Mesenchymal stem cell (in vitro differentiated cells and primary cell): ENCODE measurements at regions not wholly inside any gene's neighbourhood (a gene's known extent, or its start where the extent isn't known, plus 50 kb on each side); places are given as distances from the start of the nearest gene placed in this dataset.
"Not testable (repeated sequence)": the region's sequence is repeated elsewhere in the genome, so short reads cannot be mapped to it uniquely, and the experiment has no call there.

Experiments
- DNase-seq: peaks from one replicate; pipeline ENCODE4 v3.0.0-alpha.2; 2013
- H2AFZ ChIP-seq: one replicate; pipeline ENCODE4 v1.6.1; 2013; ENCODE audit warnings: low read depth, mild to moderate bottlenecking, control low read depth, inconsistent platforms, low read length, moderate library complexity
- H2AK5ac ChIP-seq: 2 replicates; pipeline ENCODE4 v1.6.1; 2013; ENCODE audit warnings: low read length, moderate library complexity, mild to moderate bottlenecking, inconsistent platforms; ENCODE audit not compliant: severe bottlenecking
- H2BK120ac ChIP-seq: one replicate; pipeline ENCODE4 v1.6.1; 2013; ENCODE audit warnings: low read depth, mild to moderate bottlenecking, inconsistent platforms, low read length, moderate library complexity
- H2BK12ac ChIP-seq, 2 experiments: one replicate each; pipeline ENCODE4 v1.6.1; 2013; ENCODE audit warnings: inconsistent platforms in 2 of 2, low read length in 2 of 2, mild to moderate bottlenecking in 2 of 2, moderate library complexity in 2 of 2, control low read depth in 1 of 2
- H2BK15ac ChIP-seq: one replicate; pipeline ENCODE4 v1.6.1; 2013; ENCODE audit warnings: mild to moderate bottlenecking, low read depth, inconsistent platforms; ENCODE audit not compliant: poor library complexity, severe bottlenecking
- H2BK5ac ChIP-seq: 2 replicates; pipeline ENCODE4 v1.6.1; 2013; ENCODE audit warnings: low read depth, mild to moderate bottlenecking, low read length, control low read depth, inconsistent platforms; ENCODE audit not compliant: poor library complexity, severe bottlenecking
- H3K14ac ChIP-seq, 2 experiments: one replicate each; pipeline ENCODE4 v1.6.1; 2013; ENCODE audit warnings: inconsistent platforms in 2 of 2, low read length in 2 of 2, control low read depth in 1 of 2, mild to moderate bottlenecking in 1 of 2, moderate library complexity in 1 of 2
- H3K18ac ChIP-seq, 2 experiments: one replicate each; pipeline ENCODE4 v1.6.1; 2013; ENCODE audit warnings: inconsistent platforms in 2 of 2, low read length in 2 of 2, control low read depth in 1 of 2, low read depth in 1 of 2, mild to moderate bottlenecking in 1 of 2
- H3K23ac ChIP-seq, 2 experiments: one replicate each; pipeline ENCODE4 v1.6.1; 2013; ENCODE audit warnings: inconsistent platforms in 2 of 2, low read length in 2 of 2, mild to moderate bottlenecking in 2 of 2, moderate library complexity in 2 of 2, control low read depth in 1 of 2
- H3K27ac ChIP-seq: 2 replicates; pipeline ENCODE4 v1.5.1; 2013; ENCODE audit warnings: mild to moderate bottlenecking, moderate library complexity, low read length, control low read depth, inconsistent platforms; ENCODE audit not compliant: poor library complexity, severe bottlenecking
- H3K27me3 ChIP-seq, 2 experiments: 2 replicates each; pipeline versions ENCODE4 v1.6.1 to v1.7.0; 2013; ENCODE audit warnings: low read length in 2 of 2, mild to moderate bottlenecking in 2 of 2, moderate library complexity in 2 of 2, control low read depth in 1 of 2, inconsistent platforms in 1 of 2; ENCODE audit not compliant: control insufficient read depth in 1 of 2, insufficient read depth in 1 of 2
- H3K36me3 ChIP-seq, 2 experiments: 2 replicates each; pipeline versions ENCODE4 v1.6.1 to v1.7.0; 2013; ENCODE audit warnings: low read length in 2 of 2, control low read depth in 1 of 2, inconsistent platforms in 1 of 2, low read depth in 1 of 2, mild to moderate bottlenecking in 1 of 2; ENCODE audit not compliant: insufficient read depth in 2 of 2, control insufficient read depth in 1 of 2
- H3K4ac ChIP-seq, 2 experiments: one replicate each; pipeline ENCODE4 v1.6.1; 2013; ENCODE audit warnings: inconsistent platforms in 2 of 2, low read length in 2 of 2, mild to moderate bottlenecking in 2 of 2, moderate library complexity in 2 of 2, control low read depth in 1 of 2, low read depth in 1 of 2
- H3K4me1 ChIP-seq: 2 replicates; pipeline ENCODE4 v1.6.1; 2013; ENCODE audit warnings: low read depth, low read length, control low read depth; ENCODE audit not compliant: control insufficient read depth, insufficient read depth
- H3K4me2 ChIP-seq: 2 replicates; pipeline ENCODE4 v1.6.1; 2013; ENCODE audit warnings: low read length, mild to moderate bottlenecking, inconsistent platforms; ENCODE audit not compliant: poor library complexity, severe bottlenecking
- H3K4me3 ChIP-seq, 2 experiments: 2 replicates each; pipeline versions ENCODE4 v1.5.1 to v1.7.0; 2013; ENCODE audit warnings: low read length in 2 of 2, mild to moderate bottlenecking in 2 of 2, control low read depth in 1 of 2, low read depth in 1 of 2; ENCODE audit not compliant: insufficient read depth in 1 of 2
- H3K79me1 ChIP-seq: replicated peaks from 2 replicates; pipeline ENCODE4 v1.6.1; 2013; ENCODE audit warnings: mild to moderate bottlenecking, control low read depth, low read length, inconsistent platforms; ENCODE audit not compliant: poor library complexity, severe bottlenecking
- H3K9ac ChIP-seq: 2 replicates; pipeline ENCODE4 v1.7.0; 2013; ENCODE audit warnings: mild to moderate bottlenecking, low read length, moderate library complexity
- H3K9me3 ChIP-seq: 2 replicates; pipeline ENCODE4 v1.7.0; 2013; ENCODE audit warnings: mild to moderate bottlenecking, low read length; ENCODE audit not compliant: control insufficient read depth
- H4K8ac ChIP-seq: one replicate; pipeline ENCODE4 v1.6.1; 2013; ENCODE audit warnings: inconsistent platforms, mild to moderate bottlenecking, low read length, moderate library complexity
- H4K91ac ChIP-seq: one replicate; pipeline ENCODE4 v1.6.1; 2013; ENCODE audit warnings: mild to moderate bottlenecking, low read length, inconsistent platforms
- WGBS: methylation state at CpG from one replicate; pipeline ENCODE4 v1.1.7; 2013; ENCODE audit warnings: mixed read lengths; 5-methylcytosine and 5-hydroxymethylcytosine counted together

- H2AK5ac ChIP-seq, H3K4ac ChIP-seq, H3K23ac ChIP-seq, H3K18ac ChIP-seq, H3K4me1 ChIP-seq, H3K36me3 ChIP-seq, H2BK12ac ChIP-seq, H3K9me3 ChIP-seq, H2AFZ ChIP-seq, H3K79me1 ChIP-seq, H3K9ac ChIP-seq, H2BK120ac ChIP-seq, H4K8ac ChIP-seq, H2BK15ac ChIP-seq, H3K4me2 ChIP-seq, H3K27ac ChIP-seq, H3K14ac ChIP-seq, H3K4me3 ChIP-seq, DNase-seq, H2BK5ac ChIP-seq, H4K91ac ChIP-seq: not testable (repeated sequence)
- WGBS: 100% methylated on average over 1 of the region's 3 CpGs
- peaks cover 48 to 64% of the 10 kb centered on the region in 2 experiments for H3K27me3 ChIP-seq
These were observed 94.3 kb downstream of the KCNJ12 start for GRCh38 chr17:21470422-21470821.

GRCh38 chr17:21470861-21471260, 94.7 kb downstream of the KCNJ12 start:
- no peak overlapping the region for H3K9ac ChIP-seq
- H3K36me3 ChIP-seq: no peaks in the 10 kb centered on the region
- no peak overlapping the region for H3K14ac ChIP-seq
- H3K27ac ChIP-seq: no peak overlapping the region
- H3K4me1 ChIP-seq: no peaks in the 10 kb centered on the region
- H2BK5ac ChIP-seq: no peak overlapping the region
- no peak for DNase-seq
- H2BK12ac ChIP-seq: no peak overlapping the region
- no peak overlapping the region for H2AK5ac ChIP-seq
- H3K18ac ChIP-seq: no peak overlapping the region
- no peak overlapping the region for H4K91ac ChIP-seq
- H2AFZ ChIP-seq: no peak overlapping the region
- H4K8ac ChIP-seq: no peak overlapping the region
- H3K4me3 ChIP-seq: no peak overlapping the region
- no peak overlapping the region for H3K4ac ChIP-seq
- H3K23ac ChIP-seq: no peak overlapping the region
- no peak overlapping the region for H3K4me2 ChIP-seq
- no peak overlapping the region for H2BK120ac ChIP-seq
- H3K9me3 ChIP-seq: no peaks in the 10 kb centered on the region
- H2BK15ac ChIP-seq: no peak overlapping the region
- peaks cover 46 to 64% of the 10 kb centered on the region in 2 experiments for H3K27me3 ChIP-seq
- H3K79me1 ChIP-seq: no peaks in the 10 kb centered on the region
- 97% methylated on average over 1 of the region's 1 CpG for WGBS

GRCh38 chr17:21474815-21475214, 98.7 kb downstream of the KCNJ12 start:
- no peak overlapping the region for H3K4me2 ChIP-seq
- no peaks in the 10 kb centered on the region for H3K4me1 ChIP-seq
- H3K27ac ChIP-seq: no peak overlapping the region
- H3K14ac ChIP-seq: no peak overlapping the region
- H2AFZ ChIP-seq: no peak overlapping the region
- no peak overlapping the region for H3K9ac ChIP-seq
- H3K18ac ChIP-seq: no peak overlapping the region
- H2BK120ac ChIP-seq: no peak overlapping the region
- no peak overlapping the region for H3K4me3 ChIP-seq
- peaks cover 46 to 68% of the 10 kb centered on the region in 2 experiments for H3K27me3 ChIP-seq
- no peak overlapping the region for H3K4ac ChIP-seq
- H3K9me3 ChIP-seq: no peaks in the 10 kb centered on the region
- no peak overlapping the region for H2BK15ac ChIP-seq
- H2BK12ac ChIP-seq: no peak overlapping the region
- DNase-seq: no peak
- H4K8ac ChIP-seq: no peak overlapping the region
- no peak overlapping the region for H4K91ac ChIP-seq
- H3K23ac ChIP-seq: no peak overlapping the region
- H3K79me1 ChIP-seq: no peaks in the 10 kb centered on the region
- H2BK5ac ChIP-seq: no peak overlapping the region
- no peaks in the 10 kb centered on the region for H3K36me3 ChIP-seq
- H2AK5ac ChIP-seq: no peak overlapping the region
- 86% methylated on average over 5 of the region's 5 CpGs for WGBS

GRCh38 chr17:21475571-21475970, 99.4 kb downstream of the KCNJ12 start:
- peaks cover 50 to 74% of the 10 kb centered on the region in 2 experiments for H3K27me3 ChIP-seq

More at GRCh38 chr17:21475571-21475970, 99.4 kb downstream of the KCNJ12 start:
- DNase-seq: no peak
- no peak overlapping the region for H2AK5ac ChIP-seq
- no peak overlapping the region for H3K27ac ChIP-seq
- H2BK5ac ChIP-seq: no peak overlapping the region
- no peak overlapping the region for H3K18ac ChIP-seq
- no peaks in the 10 kb centered on the region for H3K36me3 ChIP-seq
- no peak overlapping the region for H3K9ac ChIP-seq
- H2BK12ac ChIP-seq: no peak overlapping the region
- no peak overlapping the region for H3K14ac ChIP-seq
- H3K4me2 ChIP-seq: no peak overlapping the region
- no peak overlapping the region for H2AFZ ChIP-seq
- H3K4me3 ChIP-seq: no peak overlapping the region
- H4K8ac ChIP-seq: no peak overlapping the region
- no peak overlapping the region for H3K4ac ChIP-seq
- no peaks in the 10 kb centered on the region for H3K9me3 ChIP-seq
- H2BK120ac ChIP-seq: no peak overlapping the region
- H4K91ac ChIP-seq: no peak overlapping the region
- no peak overlapping the region for H3K23ac ChIP-seq
- WGBS: 56% methylated on average over 8 of the region's 8 CpGs
- H3K79me1 ChIP-seq: no peaks in the 10 kb centered on the region
- H3K4me1 ChIP-seq: no peaks in the 10 kb centered on the region
- no peak overlapping the region for H2BK15ac ChIP-seq
